ENCODE measurements at regions not wholly inside any gene's neighbourhood (a gene's known extent, or its start where the extent isn't known, plus 50 kb on each side); places are given as distances from the start of the nearest gene placed in this dataset.

- Histone ChIP-seq H3K4me2 (ENCODE audit: low read length) (no peak overlapping the region), H3K9ac (ENCODE audit: low read length) (no peak overlapping the region), H3F3A (ENCODE audit: low read length, unreplicated experiment) (no peaks in the 10 kb centered on the region), H3K27ac (ENCODE audit: low read length) (no peak overlapping the region), H3K9me3 (ENCODE audit: low read length) (no peaks in the 10 kb centered on the region), H3K4me1 (ENCODE audit: insufficient read depth, low read length) (no peaks in the 10 kb centered on the region), H3K79me2 (ENCODE audit: low read length) (no peaks in the 10 kb centered on the region), H3K36me3 (ENCODE audit: low read depth, low read length) (no peaks in the 10 kb centered on the region), H3K4me3 (ENCODE audit: low read length) (no peak overlapping the region), H2AFZ (ENCODE audit: low read length) (no peak overlapping the region), H3K9me2 (replicated peaks; ENCODE audit: low read length) (no peaks in the 10 kb centered on the region), H3K27me3 (ENCODE audit: low read length) (peaks cover 41% of the 10 kb centered on the region), H4K20me1 (ENCODE audit: low read length) (no peaks in the 10 kb centered on the region)
- TF ChIP-seq EZH2phosphoT487 (IDR thresholded peaks at IDR 0.05; ENCODE audit: borderline replicate concordance, low read length) = no peak
- TF ChIP-seq CTCF (conservative IDR thresholded peaks at IDR 0.05; ENCODE audit: low read depth, low read length) = no peak
- no peak for TF ChIP-seq EZH2 (IDR thresholded peaks at IDR 0.05; ENCODE audit: low read length, unreplicated experiment)
- ChIA-PET POLR2A (ENCODE audit: unreplicated experiment) (no interaction called here), CTCF (no interaction called here)
- intact Hi-C loops (cut with micrococcal nuclease) = no loop called here
- DNase-seq = no peak
- BruUV-seq (replicated peaks) = no TSS peak
- no peak for ATAC-seq
Measured at GRCh38 chr16:73289232-73289631, 241.3 kb upstream of the ZFHX3 start.

- Histone ChIP-seq H3F3A (ENCODE audit: low read length, unreplicated experiment) (no peaks in the 10 kb centered on the region), H3K27ac (ENCODE audit: low read length) (no peak overlapping the region), H3K9ac (ENCODE audit: low read length) (no peak overlapping the region), H2AFZ (ENCODE audit: low read length) (no peak overlapping the region), H3K4me2 (ENCODE audit: low read length) (no peak overlapping the region), H3K27me3 (ENCODE audit: low read length) (peaks cover 35% of the 10 kb centered on the region), H4K20me1 (ENCODE audit: low read length) (no peaks in the 10 kb centered on the region), H3K4me3 (ENCODE audit: low read length) (no peak overlapping the region), H3K36me3 (ENCODE audit: low read depth, low read length) (no peaks in the 10 kb centered on the region), H3K9me3 (ENCODE audit: low read length) (no peaks in the 10 kb centered on the region), H3K9me2 (replicated peaks; ENCODE audit: low read length) (no peaks in the 10 kb centered on the region), H3K4me1 (ENCODE audit: insufficient read depth, low read length) (no peaks in the 10 kb centered on the region), H3K79me2 (ENCODE audit: low read length) (no peaks in the 10 kb centered on the region)
- no peak for ATAC-seq
- POLR2A ChIA-PET (ENCODE audit: unreplicated experiment) = no interaction called here
- no peak for TF ChIP-seq EZH2 (IDR thresholded peaks at IDR 0.05; ENCODE audit: low read length, unreplicated experiment)
- TF ChIP-seq EZH2phosphoT487 (IDR thresholded peaks at IDR 0.05; ENCODE audit: borderline replicate concordance, low read length) = no peak
- no peak for TF ChIP-seq CTCF (conservative IDR thresholded peaks at IDR 0.05; ENCODE audit: low read depth, low read length)
- BruUV-seq (replicated peaks) = no TSS peak
- DNase-seq = no peak
- CTCF ChIA-PET = no interaction called here
- intact Hi-C loops (cut with micrococcal nuclease) = no loop called here
Measured at GRCh38 chr16:73288520-73288919, 240.6 kb upstream of the ZFHX3 start.

- no peaks in the 10 kb centered on the region for H3K36me3 ChIP-seq (ENCODE audit: low read depth, low read length)
- no peak overlapping the region for H3K9ac ChIP-seq (ENCODE audit: low read length)
- ATAC-seq = no peak
- CTCF ChIA-PET = no interaction called here
- TF ChIP-seq EZH2 (IDR thresholded peaks at IDR 0.05; ENCODE audit: low read length, unreplicated experiment) (no peak), CTCF (conservative IDR thresholded peaks at IDR 0.05; ENCODE audit: low read depth, low read length) (no peak), EZH2phosphoT487 (IDR thresholded peaks at IDR 0.05; ENCODE audit: borderline replicate concordance, low read length) (no peak)
- intact Hi-C loops (cut with micrococcal nuclease) = no loop called here
- H3F3A ChIP-seq (ENCODE audit: low read length, unreplicated experiment) = no peaks in the 10 kb centered on the region
- H3K9me2 ChIP-seq (replicated peaks; ENCODE audit: low read length) = no peaks in the 10 kb centered on the region
- no peaks in the 10 kb centered on the region for H3K4me1 ChIP-seq (ENCODE audit: insufficient read depth, low read length)
- BruUV-seq (replicated peaks) = no TSS peak
- no peak overlapping the region for H3K27ac ChIP-seq (ENCODE audit: low read length)
- POLR2A ChIA-PET (ENCODE audit: unreplicated experiment) = no interaction called here
- no peaks in the 10 kb centered on the region for H3K79me2 ChIP-seq (ENCODE audit: low read length)
- H3K4me2 ChIP-seq (ENCODE audit: low read length) = no peak overlapping the region
- no peak overlapping the region for H2AFZ ChIP-seq (ENCODE audit: low read length)
- no peaks in the 10 kb centered on the region for H3K9me3 ChIP-seq (ENCODE audit: low read length)
- no peak overlapping the region for H3K4me3 ChIP-seq (ENCODE audit: low read length)
- H4K20me1 ChIP-seq (ENCODE audit: low read length) = no peaks in the 10 kb centered on the region
- H3K27me3 ChIP-seq (ENCODE audit: low read length) = peaks cover 34% of the 10 kb centered on the region
- DNase-seq = no peak
Measured at GRCh38 chr16:73287859-73288405, 240.0 kb upstream of the ZFHX3 start.

Measured in PC-3 (cell line).